ENCODE measurements at regions not wholly inside any gene's neighbourhood (a gene's known extent, or its start where the extent isn't known, plus 50 kb on each side); places are given as distances from the start of the nearest gene placed in this dataset.
A peak's percentile ranks its signal among the peaks of the same experiment; 100 is the strongest.

DNA sequence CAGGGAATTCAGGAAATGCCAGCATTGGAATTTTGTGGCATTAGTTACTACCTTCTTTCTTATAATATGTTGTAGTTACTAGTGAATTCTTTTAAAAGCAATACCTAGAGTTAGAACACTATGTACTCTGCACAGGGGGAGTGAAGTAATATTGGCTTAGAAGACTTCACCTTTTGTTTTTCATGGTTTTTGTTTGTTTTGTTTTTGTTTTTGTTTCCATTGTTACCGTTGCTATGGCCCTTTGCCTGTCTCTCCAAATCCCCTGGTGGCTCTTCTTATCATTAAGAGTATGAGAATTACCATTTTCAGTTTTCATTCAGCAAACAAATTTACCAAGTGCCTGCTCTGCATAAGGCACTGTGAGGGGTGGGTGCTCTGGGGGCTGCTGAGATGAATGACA, 160.1 kb downstream of the HAUS1 start (continued):
- TF ChIP-seq EGR1 (IDR thresholded peaks at IDR 0.05; ENCODE audit: low read depth) (no peak), FOSL1 (IDR thresholded peaks at IDR 0.05; ENCODE audit: low read depth) (no peak), ELF1 (IDR thresholded peaks at IDR 0.05; ENCODE audit: borderline replicate concordance, low read depth) (no peak)

DNA sequence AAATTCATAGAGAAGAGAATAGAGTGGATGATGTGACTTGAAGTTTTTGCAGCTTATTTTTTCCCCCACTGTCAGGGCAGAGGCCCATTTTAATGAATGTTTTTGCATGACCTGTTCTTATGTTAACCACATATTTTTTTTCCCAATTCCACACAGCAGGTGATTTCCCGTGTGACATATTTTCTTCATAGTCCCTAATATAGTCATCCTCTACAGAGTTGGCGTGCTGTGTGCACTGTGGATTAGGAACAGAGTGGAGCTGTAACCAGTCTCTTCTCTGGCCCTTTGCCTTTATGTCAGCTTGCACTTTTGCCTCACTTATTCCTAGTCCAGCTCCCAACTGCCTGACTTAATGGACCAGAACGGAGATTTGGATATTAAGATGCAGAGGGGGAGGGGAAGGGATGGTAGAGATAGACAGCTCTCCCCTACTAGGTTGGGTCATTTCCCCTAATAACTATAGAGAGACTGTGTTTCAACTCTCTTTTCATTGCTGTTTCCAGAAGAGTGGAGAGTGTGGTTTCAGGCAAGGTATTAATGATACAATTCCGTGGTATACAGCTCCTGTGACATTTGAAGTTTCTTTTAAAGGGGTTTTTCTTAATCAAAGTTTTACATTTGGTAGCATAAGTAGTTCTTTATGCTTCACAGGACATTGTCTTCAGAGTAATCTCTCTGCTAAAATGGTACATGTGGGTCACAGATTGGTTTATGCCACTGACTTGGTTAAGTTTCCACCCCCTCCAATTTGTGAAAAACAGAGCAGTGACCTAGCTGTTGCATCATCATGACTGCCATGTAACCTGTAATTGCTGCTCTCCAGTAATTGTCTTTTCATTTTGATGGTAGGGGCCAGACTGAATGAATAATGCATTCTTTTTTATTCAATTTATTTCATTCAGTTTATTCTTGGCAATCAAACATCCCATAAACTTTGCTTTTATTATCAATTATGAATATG, 161.3 kb downstream of the HAUS1 start:
- ChIA-PET POLR2A (no interaction called here), CTCF (interaction anchor here (1.2 kb wide), 1 partner anchor 92 kb away, joined by 3 read pairs; a partner anchor contains a TSS), RAD21 (ENCODE audit: low non-redundant PET in 1 of 2, low total read pairs in 2 of 2, uncharacterized antibody in 2 of 2, unreplicated experiment in 2 of 2) (no interaction called here)
- TF ChIP-seq, protein P1, sequence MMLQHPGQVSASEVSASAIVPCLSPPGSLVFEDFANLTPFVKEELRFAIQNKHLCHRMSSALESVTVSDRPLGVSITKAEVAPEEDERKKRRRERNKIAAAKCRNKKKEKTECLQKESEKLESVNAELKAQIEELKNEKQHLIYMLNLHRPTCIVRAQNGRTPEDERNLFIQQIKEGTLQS (IDR thresholded peaks at IDR 0.05), result peak; percentile 43; the same call in 1 of the 2 replicates
- no peak for TF ChIP-seq SP1 (IDR thresholded peaks at IDR 0.05; ENCODE audit: low read depth)
- no peak overlapping the region for H2AFZ ChIP-seq (ENCODE audit: low read depth, low read length, poor library complexity, severe bottlenecking)
- no peak overlapping the region for H3K4me3 ChIP-seq (replicated peaks in 1 of 2; ENCODE audit: low read depth in 1 of 2, low read length in 2 of 2)
- H3K4me2 ChIP-seq (ENCODE audit: low read length), result no peak overlapping the region
- H3K27me3 ChIP-seq (ENCODE audit: insufficient read depth, low read length), result no peaks in the 10 kb centered on the region
- no peaks in the 10 kb centered on the region for H3K9me3 ChIP-seq (ENCODE audit: control insufficient read depth in 1 of 2, insufficient read depth in 1 of 2, low read depth in 1 of 2, low read length in 2 of 2)
- no peaks in the 10 kb centered on the region for H3K9me2 ChIP-seq (ENCODE audit: insufficient read depth)
- H4K20me1 ChIP-seq (ENCODE audit: insufficient read depth), result no peaks in the 10 kb centered on the region
- ATAC-seq, result no peak
- intact Hi-C loops (cut with micrococcal nuclease), result loop anchor here (10.0 kb wide), 1 partner anchor 111 kb away; no protein-coding TSS in a partner anchor
- H3K79me2 ChIP-seq (ENCODE audit: insufficient read depth, low read length), result no peaks in the 10 kb centered on the region; the same call in 1 of the 2 replicates
- no TSS peak for BruUV-seq (replicated peaks)
- DNase-seq (ENCODE audit: low read depth, low spot score), result no peak
- no peaks in the 10 kb centered on the region for H3K4me1 ChIP-seq (ENCODE audit: control insufficient read depth in 1 of 2, insufficient read depth in 2 of 2, low read length in 2 of 2)
- H3K27ac ChIP-seq (ENCODE audit: low read depth, low read length), result no peak overlapping the region
- H3K9ac ChIP-seq (ENCODE audit: low read length), result no peak overlapping the region
- peaks cover 0 to 13% of the 10 kb centered on the region in 2 experiments; a peak in 1 of 4 replicates for H3K36me3 ChIP-seq (ENCODE audit: control insufficient read depth in 1 of 2, insufficient read depth in 2 of 2, low read length in 2 of 2)

DNA sequence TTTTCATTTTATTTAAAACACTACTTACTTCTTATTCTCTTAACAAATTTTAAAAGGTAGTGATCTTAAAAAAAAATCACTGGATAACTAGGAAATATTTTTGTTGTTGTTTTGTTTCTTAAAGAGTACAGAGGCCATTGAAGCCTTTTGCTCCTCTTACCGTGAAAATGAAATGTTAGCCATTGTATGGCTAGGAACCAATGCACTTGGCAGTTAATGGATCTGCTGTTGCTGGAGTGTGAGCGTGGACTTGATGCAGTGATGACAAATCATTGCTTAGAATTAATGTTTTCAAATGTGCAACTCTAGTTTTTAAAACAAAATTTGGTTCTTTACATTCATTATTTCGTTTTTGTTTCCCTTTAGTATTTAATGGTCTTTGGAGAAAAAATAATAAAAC, 162.3 kb downstream of the HAUS1 start:
- Histone ChIP-seq H4K20me1 (ENCODE audit: insufficient read depth) (no peaks in the 10 kb centered on the region), H3K4me2 (ENCODE audit: low read length) (no peak overlapping the region), H3K79me2 (ENCODE audit: insufficient read depth, low read length) (no peaks in the 10 kb centered on the region), H3K9ac (ENCODE audit: low read length) (no peak overlapping the region), H3K9me2 (ENCODE audit: insufficient read depth) (no peaks in the 10 kb centered on the region), H3K27ac (ENCODE audit: low read depth, low read length) (no peak overlapping the region), H3K4me3 (replicated peaks in 1 of 2; ENCODE audit: low read depth in 1 of 2, low read length in 2 of 2) (no peak overlapping the region), H3K4me1 (ENCODE audit: control insufficient read depth in 1 of 2, insufficient read depth in 2 of 2, low read length in 2 of 2) (no peaks in the 10 kb centered on the region), H3K9me3 (ENCODE audit: control insufficient read depth in 1 of 2, insufficient read depth in 1 of 2, low read depth in 1 of 2, low read length in 2 of 2) (no peaks in the 10 kb centered on the region), H3K27me3 (ENCODE audit: insufficient read depth, low read length) (no peaks in the 10 kb centered on the region), H3K36me3 (ENCODE audit: control insufficient read depth in 1 of 2, insufficient read depth in 2 of 2, low read length in 2 of 2) (peaks cover 0 to 13% of the 10 kb centered on the region in 2 experiments; a peak in 1 of 4 replicates), H2AFZ (ENCODE audit: low read depth, low read length, poor library complexity, severe bottlenecking) (no peak overlapping the region)
- DNase-seq (ENCODE audit: low read depth, low spot score) (no peak), ATAC-seq (no peak)
- BruUV-seq (replicated peaks), result no TSS peak
- intact Hi-C loops (cut with micrococcal nuclease), result loop anchor here (10.0 kb wide), 1 partner anchor 112 kb away; no protein-coding TSS in a partner anchor
- ChIA-PET CTCF (no interaction called here), POLR2A (no interaction called here), RAD21 (ENCODE audit: low non-redundant PET in 1 of 2, low total read pairs in 2 of 2, uncharacterized antibody in 2 of 2, unreplicated experiment in 2 of 2) (no interaction called here)
- TF ChIP-seq EZH2phosphoT487 (IDR thresholded peaks at IDR 0.05; ENCODE audit: borderline replicate concordance) (no peak), YY1 (IDR thresholded peaks at IDR 0.05; ENCODE audit: extremely low read depth, insufficient replicate concordance, low read depth, low read length) (no peak), SRF (IDR thresholded peaks at IDR 0.05; ENCODE audit: low read depth) (no peak), POLR2A (IDR thresholded peaks at IDR 0.05; ENCODE audit: borderline replicate concordance, extremely low read depth, insufficient read depth, insufficient read length) (no peak), EZH2 (IDR thresholded peaks at IDR 0.05) (no peak), ZNF274 (IDR thresholded peaks at IDR 0.05; ENCODE audit: low read depth, low read length) (no peak), ELF1 (IDR thresholded peaks at IDR 0.05; ENCODE audit: borderline replicate concordance, low read depth) (no peak), JUND (IDR thresholded peaks at IDR 0.05) (no peak), EGR1 (IDR thresholded peaks at IDR 0.05; ENCODE audit: low read depth) (no peak), RAD21 (IDR thresholded peaks at IDR 0.05; ENCODE audit: low read depth) (no peak), POLR2AphosphoS5 (IDR thresholded peaks at IDR 0.05; ENCODE audit: low read depth, low read length) (no peak)
- TF ChIP-seq, protein P2, sequence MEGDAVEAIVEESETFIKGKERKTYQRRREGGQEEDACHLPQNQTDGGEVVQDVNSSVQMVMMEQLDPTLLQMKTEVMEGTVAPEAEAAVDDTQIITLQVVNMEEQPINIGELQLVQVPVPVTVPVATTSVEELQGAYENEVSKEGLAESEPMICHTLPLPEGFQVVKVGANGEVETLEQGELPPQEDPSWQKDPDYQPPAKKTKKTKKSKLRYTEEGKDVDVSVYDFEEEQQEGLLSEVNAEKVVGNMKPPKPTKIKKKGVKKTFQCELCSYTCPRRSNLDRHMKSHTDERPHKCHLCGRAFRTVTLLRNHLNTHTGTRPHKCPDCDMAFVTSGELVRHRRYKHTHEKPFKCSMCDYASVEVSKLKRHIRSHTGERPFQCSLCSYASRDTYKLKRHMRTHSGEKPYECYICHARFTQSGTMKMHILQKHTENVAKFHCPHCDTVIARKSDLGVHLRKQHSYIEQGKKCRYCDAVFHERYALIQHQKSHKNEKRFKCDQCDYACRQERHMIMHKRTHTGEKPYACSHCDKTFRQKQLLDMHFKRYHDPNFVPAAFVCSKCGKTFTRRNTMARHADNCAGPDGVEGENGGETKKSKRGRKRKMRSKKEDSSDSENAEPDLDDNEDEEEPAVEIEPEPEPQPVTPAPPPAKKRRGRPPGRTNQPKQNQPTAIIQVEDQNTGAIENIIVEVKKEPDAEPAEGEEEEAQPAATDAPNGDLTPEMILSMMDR (IDR thresholded peaks at IDR 0.05 in 2 of 3, conservative IDR thresholded peaks at IDR 0.05 in 1 of 3; ENCODE audit: borderline replicate concordance in 1 of 3, insufficient read depth in 1 of 3, low read depth in 2 of 3, low read length in 2 of 3), result no peak

All from HCT116 (cell line).